ENCODE measurements at regions not wholly inside any gene's neighbourhood (a gene's known extent, or its start where the extent isn't known, plus 50 kb on each side); places are given as distances from the start of the nearest gene placed in this dataset.

GRCh38 chr15:77698481-77698880 is 65.8 kb upstream of the LINGO1 start:
- TF ChIP-seq CTCF (conservative IDR thresholded peaks at IDR 0.05 in 1 of 2, IDR thresholded peaks at IDR 0.05 in 1 of 2; ENCODE audit: low read depth in 1 of 2, low read length in 2 of 2), result no peak
- TF ChIP-seq EZH2 (IDR thresholded peaks at IDR 0.05; ENCODE audit: low read length, missing control alignments), result no peak
